ENCODE measurements at regions not wholly inside any gene's neighbourhood (a gene's known extent, or its start where the extent isn't known, plus 50 kb on each side); places are given as distances from the start of the nearest gene placed in this dataset.

GRCh38 chr4:188296331-188296730, 157.1 kb downstream of the TRIML1 start:
- in situ Hi-C loops (cut with MboI; ENCODE audit: low sequenced_read_pairs, unreplicated experiment): no loop called here
- no peak for TF ChIP-seq CTCF (IDR thresholded peaks at IDR 0.05; ENCODE audit: borderline replicate concordance, control extremely low read depth, extremely low read depth, insufficient read depth, missing control alignments)
- no peak for DNase-seq (ENCODE audit: low spot score)

- no peak for TF ChIP-seq CTCF (IDR thresholded peaks at IDR 0.05; ENCODE audit: borderline replicate concordance, control extremely low read depth, extremely low read depth, insufficient read depth, missing control alignments)
- DNase-seq (ENCODE audit: low spot score): no peak
- in situ Hi-C loops (cut with MboI; ENCODE audit: low sequenced_read_pairs, unreplicated experiment): no loop called here
Measured at GRCh38 chr4:188297873-188298272, 158.6 kb downstream of the TRIML1 start.

- TF ChIP-seq CTCF (IDR thresholded peaks at IDR 0.05; ENCODE audit: borderline replicate concordance, control extremely low read depth, extremely low read depth, insufficient read depth, missing control alignments): no peak
- in situ Hi-C loops (cut with MboI; ENCODE audit: low sequenced_read_pairs, unreplicated experiment): no loop called here
- no peak for DNase-seq (ENCODE audit: low spot score)
Measured at GRCh38 chr4:188299161-188299560, 159.9 kb downstream of the TRIML1 start.

- TF ChIP-seq CTCF (IDR thresholded peaks at IDR 0.05; ENCODE audit: borderline replicate concordance, control extremely low read depth, extremely low read depth, insufficient read depth, missing control alignments): no peak
- DNase-seq (ENCODE audit: low spot score): no peak
- in situ Hi-C loops (cut with MboI; ENCODE audit: low sequenced_read_pairs, unreplicated experiment): no loop called here
Measured at GRCh38 chr4:188300385-188300784, 161.1 kb downstream of the TRIML1 start.

GRCh38 chr4:188305690-188306089, 166.4 kb downstream of the TRIML1 start:
- no peak for DNase-seq (ENCODE audit: low spot score)
- no peak for TF ChIP-seq CTCF (IDR thresholded peaks at IDR 0.05; ENCODE audit: borderline replicate concordance, control extremely low read depth, extremely low read depth, insufficient read depth, missing control alignments)
- in situ Hi-C loops (cut with MboI; ENCODE audit: low sequenced_read_pairs, unreplicated experiment): no loop called here

GRCh38 chr4:188307591-188307990, 168.3 kb downstream of the TRIML1 start:
- TF ChIP-seq CTCF (IDR thresholded peaks at IDR 0.05; ENCODE audit: borderline replicate concordance, control extremely low read depth, extremely low read depth, insufficient read depth, missing control alignments): no peak
- in situ Hi-C loops (cut with MboI; ENCODE audit: low sequenced_read_pairs, unreplicated experiment): no loop called here
- no peak for DNase-seq (ENCODE audit: low spot score)

GRCh38 chr4:188308142-188308541, 168.9 kb downstream of the TRIML1 start:
- no peak for TF ChIP-seq CTCF (IDR thresholded peaks at IDR 0.05; ENCODE audit: borderline replicate concordance, control extremely low read depth, extremely low read depth, insufficient read depth, missing control alignments)
- DNase-seq (ENCODE audit: low spot score): no peak
- in situ Hi-C loops (cut with MboI; ENCODE audit: low sequenced_read_pairs, unreplicated experiment): no loop called here
